IMR-90 (cell line): ENCODE measurements at regions not wholly inside any gene's neighbourhood (a gene's known extent, or its start where the extent isn't known, plus 50 kb on each side); places are given as distances from the start of the nearest gene placed in this dataset.

Source experiments
- ATAC-seq: fragments of 200-7000 bp; cut with Tn5 transposase; 2 replicates; pipeline ENCODE4 v1.9.1; 2020; ENCODE audit warnings: low read depth, mild to moderate bottlenecking, moderate library complexity
- BruUV-seq: library from RNA; stranded (reverse); fragments of 400-500 nt; replicated peaks from 2 replicates; lab custom pipeline; 2021; lab: Mats Ljungman, UMichigan
- CTCF ChIA-PET: fragments of 300-600 bp; formaldehyde crosslinking; extraction: SDS; loops from one replicate; lab custom pipeline; 2021; ENCODE audit warnings: antibody characterized with exemption; lab: Yijun Ruan, JAX
- POLR2A ChIA-PET: fragments of 300-600 bp; sonication (Branson Sonifier 250); formaldehyde crosslinking; loops from one replicate; lab custom pipeline; 2022; ENCODE audit warnings: antibody characterized with exemption; ENCODE audit not compliant: unreplicated experiment; lab: Charles Lee
- DNase-seq: peaks from one replicate; pipeline ENCODE4 v3.0.0; 2013
- H2AFZ ChIP-seq: replicated peaks from 2 replicates; pipeline ENCODE3; 2013; ENCODE audit warnings: low read length, mild to moderate bottlenecking; ENCODE audit not compliant: poor library complexity
- H2AK5ac ChIP-seq: 2 replicates; pipeline ENCODE4 v1.6.1; 2013; ENCODE audit warnings: low read depth, low read length, inconsistent platforms
- H2AK9ac ChIP-seq: replicated peaks from 2 replicates; pipeline ENCODE3; 2013; ENCODE audit warnings: mild to moderate bottlenecking, low read depth, low read length, moderate library complexity; ENCODE audit not compliant: poor library complexity
- H2BK120ac ChIP-seq: 2 replicates; pipeline ENCODE4 v1.6.1; 2013; ENCODE audit warnings: low read depth, low read length, inconsistent platforms
- H2BK15ac ChIP-seq: 3 replicates; pipeline ENCODE4 v1.6.1; 2013; ENCODE audit warnings: low read depth, low read length, inconsistent platforms
- H2BK20ac ChIP-seq: 2 replicates; pipeline ENCODE4 v1.6.1; 2013; ENCODE audit warnings: low read depth, mild to moderate bottlenecking, inconsistent platforms, low read length, moderate library complexity
- H2BK5ac ChIP-seq: 2 replicates; pipeline ENCODE4 v1.6.1; 2013; ENCODE audit warnings: mild to moderate bottlenecking, low read depth, low read length, inconsistent platforms; ENCODE audit not compliant: poor library complexity, severe bottlenecking
- H3K14ac ChIP-seq: replicated peaks from 2 replicates; pipeline ENCODE4 v1.6.1; 2013; ENCODE audit warnings: low read depth, low read length, inconsistent platforms
- H3K18ac ChIP-seq: 2 replicates; pipeline ENCODE4 v1.6.1; 2013; ENCODE audit warnings: low read depth, low read length, control low read depth
- H3K23ac ChIP-seq: 2 replicates; pipeline ENCODE4 v1.6.1; 2013; ENCODE audit warnings: low read depth, low read length, inconsistent platforms
- H3K27ac ChIP-seq: 2 replicates; pipeline ENCODE4 v1.5.1; 2013; ENCODE audit warnings: mild to moderate bottlenecking, control low read depth, low read length; ENCODE audit not compliant: insufficient read depth
- H3K27me3 ChIP-seq: 2 replicates; pipeline ENCODE4 v1.6.1; 2013; ENCODE audit warnings: low read length; ENCODE audit not compliant: control insufficient read depth, insufficient read depth
- H3K36me3 ChIP-seq: 2 replicates; pipeline ENCODE4 v1.6.1; 2013; ENCODE audit warnings: low read length, mixed read lengths; ENCODE audit not compliant: control insufficient read depth, insufficient read depth
- H3K4ac ChIP-seq: 2 replicates; pipeline ENCODE4 v1.6.1; 2013; ENCODE audit warnings: low read depth, low read length, inconsistent platforms
- H3K4me1 ChIP-seq: 2 replicates; pipeline ENCODE4 v1.6.1; 2013; ENCODE audit warnings: low read length, mixed read lengths; ENCODE audit not compliant: control insufficient read depth, insufficient read depth
- H3K4me2 ChIP-seq: 2 replicates; pipeline ENCODE4 v1.6.1; 2013; ENCODE audit warnings: low read depth, mild to moderate bottlenecking, control low read depth, low read length, moderate library complexity
- H3K4me3 ChIP-seq: 2 replicates; pipeline ENCODE4 v1.5.1; 2013; ENCODE audit warnings: low read depth, mild to moderate bottlenecking, control low read depth, low read length, moderate library complexity; ENCODE audit not compliant: insufficient read depth
- H3K56ac ChIP-seq: 2 replicates; pipeline ENCODE4 v1.6.1; 2013; ENCODE audit warnings: low read length, inconsistent platforms; ENCODE audit not compliant: insufficient read depth; ENCODE audit errors: extremely low read depth
- H3K79me1 ChIP-seq, 2 experiments: 2 replicates each; pipeline ENCODE4 v1.6.1; 2013; ENCODE audit warnings: low read length in 2 of 2, inconsistent platforms in 1 of 2, low read depth in 1 of 2
- H3K9ac ChIP-seq: 2 replicates; pipeline ENCODE4 v1.6.1; 2013; ENCODE audit warnings: low read depth, low read length, control low read depth
- H3K9me1 ChIP-seq: 2 replicates; pipeline ENCODE4 v1.6.1; 2013; ENCODE audit warnings: low read length, inconsistent platforms; ENCODE audit not compliant: insufficient read depth
- H3K9me3 ChIP-seq: 2 replicates; pipeline ENCODE4 v1.6.1; 2013; ENCODE audit warnings: low read length; ENCODE audit not compliant: control insufficient read depth, insufficient read depth
- H4K20me1 ChIP-seq: 2 replicates; pipeline ENCODE4 v1.6.1; 2013; ENCODE audit warnings: low read length, inconsistent platforms; ENCODE audit not compliant: insufficient read depth
- H4K5ac ChIP-seq: 2 replicates; pipeline ENCODE4 v1.6.1; 2013; ENCODE audit warnings: mild to moderate bottlenecking, low read depth, low read length, control low read depth
- H4K8ac ChIP-seq, 2 experiments: 2 replicates each; pipeline ENCODE4 v1.6.1; 2013; ENCODE audit warnings: low read depth in 2 of 2, low read length in 2 of 2, control low read depth in 1 of 2, inconsistent platforms in 1 of 2
- H4K91ac ChIP-seq: 2 replicates; pipeline ENCODE4 v1.6.1; 2013; ENCODE audit warnings: low read depth, low read length, inconsistent platforms; ENCODE audit not compliant: insufficient read depth
- BHLHE40 ChIP-seq: fragments of 150-350 bp; IDR thresholded peaks from 2 replicates; pipeline ENCODE4 v1.6.1; 2016; ENCODE audit warnings: mild to moderate bottlenecking, low read depth, low read length
- CEBPB ChIP-seq: IDR thresholded peaks from 2 replicates; pipeline ENCODE4 v1.6.1; 2012; ENCODE audit warnings: low read depth, low read length, improper control_type of control experiment
- CHD1 ChIP-seq: IDR thresholded peaks from 2 replicates; pipeline ENCODE4 v1.6.1; 2012; ENCODE audit warnings: low read depth, low read length, improper control_type of control experiment
- FOS ChIP-seq: fragments of 150-350 bp; IDR thresholded peaks from 2 replicates; pipeline ENCODE4 v1.6.1; 2016; ENCODE audit warnings: low read depth, low read length
- MAFK ChIP-seq: IDR thresholded peaks from 2 replicates; pipeline ENCODE4 v1.6.1; 2012; ENCODE audit warnings: low read depth, low read length, improper control_type of control experiment
- MAZ ChIP-seq: IDR thresholded peaks from 2 replicates; pipeline ENCODE4 v1.6.1; 2012; ENCODE audit warnings: low read depth, mild to moderate bottlenecking, low read length, improper control_type of control experiment, moderate library complexity, borderline replicate concordance
- MXI1 ChIP-seq: IDR thresholded peaks from 2 replicates; pipeline ENCODE4 v1.6.1; 2012; ENCODE audit warnings: low read depth, mild to moderate bottlenecking, low read length, moderate library complexity, borderline replicate concordance
- NFE2L2 ChIP-seq: fragments of 150-350 bp; IDR thresholded peaks from 2 replicates; pipeline ENCODE4 v1.6.1; 2016; ENCODE audit warnings: low read depth, mild to moderate bottlenecking, low read length
- POLR2A ChIP-seq: IDR thresholded peaks from 2 replicates; pipeline ENCODE4 v1.6.1; 2012; ENCODE audit warnings: mild to moderate bottlenecking, low read depth, low read length
- RCOR1 ChIP-seq: IDR thresholded peaks from 2 replicates; pipeline ENCODE4 v1.6.1; 2012; ENCODE audit warnings: mild to moderate bottlenecking, low read length, improper control_type of control experiment; ENCODE audit not compliant: insufficient replicate concordance
- RFX5 ChIP-seq: IDR thresholded peaks from 2 replicates; pipeline ENCODE4 v1.8.0; 2012; ENCODE audit warnings: low read depth, mild to moderate bottlenecking, low read length, moderate library complexity
- WGBS, 2 experiments: methylation state at CpG; one replicate each; pipeline versions ENCODE4 v1.1.5 to v1.1.7; 2013; ENCODE audit warnings: missing lambda C conversion rate in 2 of 2; ENCODE audit not compliant: insufficient read length in 1 of 2; ENCODE audit errors: extremely low coverage in 2 of 2; 5-methylcytosine and 5-hydroxymethylcytosine counted together
- dilution Hi-C: fragments of 300-500 bp; cut with HindIII; formaldehyde crosslinking; loops from one replicate; pipeline ENCODE4 v1.14.3; 2018; ENCODE audit warnings: low sequenced_read_pairs; ENCODE audit not compliant: unreplicated experiment
- in situ Hi-C: fragments of 300-500 bp; cut with MboI; formaldehyde crosslinking; loops from 3 replicates; pipeline ENCODE4 v1.14.3; 2019; ENCODE audit warnings: low sequenced_read_pairs, inconsistent platforms, mixed read lengths
- intact Hi-C: fragments of 100-400 bp; cut with micrococcal nuclease; formaldehyde crosslinking; loops from 2 replicates; pipeline ENCODE4 v1.10.0; 2022
- TF ChIP-seq, protein P1 (sequence below): fragments of 150-350 bp; IDR thresholded peaks from 2 replicates; pipeline ENCODE4 v1.6.1; 2016; ENCODE audit warnings: low read depth, mild to moderate bottlenecking, low read length, moderate library complexity, borderline replicate concordance
- TF ChIP-seq, protein P2 (sequence below): fragments of 150-350 bp; IDR thresholded peaks from 2 replicates; pipeline ENCODE4 v1.6.1; 2017; ENCODE audit warnings: mild to moderate bottlenecking, antibody characterized with exemption, low read length, low read depth
- TF ChIP-seq, protein P3 (sequence below): conservative IDR thresholded peaks from 2 replicates; pipeline ENCODE4 v1.5.1; 2012; ENCODE audit warnings: mild to moderate bottlenecking, low read depth, low read length, improper control_type of control experiment

DNA sequence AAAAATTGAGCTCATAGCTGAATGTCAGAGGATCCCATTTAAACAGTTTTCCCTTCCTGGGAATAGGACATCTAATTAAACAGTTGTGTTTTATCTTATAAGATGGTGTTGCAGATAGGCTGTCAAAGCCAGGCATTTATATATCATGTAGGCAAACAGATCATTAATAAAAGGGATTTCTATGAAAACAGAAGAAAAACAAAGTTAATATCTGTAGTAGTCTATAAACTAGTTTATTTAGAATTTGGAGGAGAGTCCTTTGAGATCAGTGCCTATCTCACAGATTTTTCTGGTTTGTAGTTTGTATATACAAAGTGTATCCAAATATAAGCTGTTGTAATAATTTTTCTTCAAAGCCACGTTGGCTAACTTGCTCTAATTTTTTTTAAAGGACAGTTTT is 1738.2 kb upstream of the PIK3C3 start:
- TF ChIP-seq RCOR1 = no peak
- TF ChIP-seq, protein P1, sequence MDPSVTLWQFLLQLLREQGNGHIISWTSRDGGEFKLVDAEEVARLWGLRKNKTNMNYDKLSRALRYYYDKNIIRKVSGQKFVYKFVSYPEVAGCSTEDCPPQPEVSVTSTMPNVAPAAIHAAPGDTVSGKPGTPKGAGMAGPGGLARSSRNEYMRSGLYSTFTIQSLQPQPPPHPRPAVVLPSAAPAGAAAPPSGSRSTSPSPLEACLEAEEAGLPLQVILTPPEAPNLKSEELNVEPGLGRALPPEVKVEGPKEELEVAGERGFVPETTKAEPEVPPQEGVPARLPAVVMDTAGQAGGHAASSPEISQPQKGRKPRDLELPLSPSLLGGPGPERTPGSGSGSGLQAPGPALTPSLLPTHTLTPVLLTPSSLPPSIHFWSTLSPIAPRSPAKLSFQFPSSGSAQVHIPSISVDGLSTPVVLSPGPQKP = no peak
- no peak for TF ChIP-seq MXI1
- TF ChIP-seq NFE2L2 = no peak
- TF ChIP-seq CEBPB = no peak
- no peak for TF ChIP-seq POLR2A
- TF ChIP-seq MAFK = no peak
- TF ChIP-seq, protein P2, sequence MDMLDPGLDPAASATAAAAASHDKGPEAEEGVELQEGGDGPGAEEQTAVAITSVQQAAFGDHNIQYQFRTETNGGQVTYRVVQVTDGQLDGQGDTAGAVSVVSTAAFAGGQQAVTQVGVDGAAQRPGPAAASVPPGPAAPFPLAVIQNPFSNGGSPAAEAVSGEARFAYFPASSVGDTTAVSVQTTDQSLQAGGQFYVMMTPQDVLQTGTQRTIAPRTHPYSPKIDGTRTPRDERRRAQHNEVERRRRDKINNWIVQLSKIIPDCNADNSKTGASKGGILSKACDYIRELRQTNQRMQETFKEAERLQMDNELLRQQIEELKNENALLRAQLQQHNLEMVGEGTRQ = no peak
- TF ChIP-seq, protein P3, sequence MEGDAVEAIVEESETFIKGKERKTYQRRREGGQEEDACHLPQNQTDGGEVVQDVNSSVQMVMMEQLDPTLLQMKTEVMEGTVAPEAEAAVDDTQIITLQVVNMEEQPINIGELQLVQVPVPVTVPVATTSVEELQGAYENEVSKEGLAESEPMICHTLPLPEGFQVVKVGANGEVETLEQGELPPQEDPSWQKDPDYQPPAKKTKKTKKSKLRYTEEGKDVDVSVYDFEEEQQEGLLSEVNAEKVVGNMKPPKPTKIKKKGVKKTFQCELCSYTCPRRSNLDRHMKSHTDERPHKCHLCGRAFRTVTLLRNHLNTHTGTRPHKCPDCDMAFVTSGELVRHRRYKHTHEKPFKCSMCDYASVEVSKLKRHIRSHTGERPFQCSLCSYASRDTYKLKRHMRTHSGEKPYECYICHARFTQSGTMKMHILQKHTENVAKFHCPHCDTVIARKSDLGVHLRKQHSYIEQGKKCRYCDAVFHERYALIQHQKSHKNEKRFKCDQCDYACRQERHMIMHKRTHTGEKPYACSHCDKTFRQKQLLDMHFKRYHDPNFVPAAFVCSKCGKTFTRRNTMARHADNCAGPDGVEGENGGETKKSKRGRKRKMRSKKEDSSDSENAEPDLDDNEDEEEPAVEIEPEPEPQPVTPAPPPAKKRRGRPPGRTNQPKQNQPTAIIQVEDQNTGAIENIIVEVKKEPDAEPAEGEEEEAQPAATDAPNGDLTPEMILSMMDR = no peak
- no peak for TF ChIP-seq RFX5
- no peak for TF ChIP-seq MAZ
- TF ChIP-seq BHLHE40 = no peak
- TF ChIP-seq CHD1 = no peak
- no peak for TF ChIP-seq FOS
- Histone ChIP-seq H3K18ac (peak overlapping the region; percentile 74; the same call in 1 of the 2 replicates), H2BK5ac (no peak overlapping the region), H3K4me1 (no peaks in the 10 kb centered on the region), H3K4me2 (no peak overlapping the region), H4K8ac (no peak overlapping the region), H2AK9ac (no peak overlapping the region), H3K56ac (no peak overlapping the region), H4K20me1 (no peaks in the 10 kb centered on the region), H2AK5ac (no peak overlapping the region), H3K14ac (no peak overlapping the region), H2AFZ (no peak overlapping the region), H3K9ac (no peak overlapping the region), H2BK120ac (no peak overlapping the region), H4K91ac (no peak overlapping the region), H2BK20ac (no peak overlapping the region), H3K23ac (no peak overlapping the region), H3K79me1 (no peaks in the 10 kb centered on the region), H3K27me3 (no peaks in the 10 kb centered on the region), H3K27ac (no peak overlapping the region), H3K36me3 (no peaks in the 10 kb centered on the region), H3K9me1 (no peaks in the 10 kb centered on the region), H3K9me3 (no peaks in the 10 kb centered on the region), H3K4ac (no peak overlapping the region), H2BK15ac (no peak overlapping the region), H3K4me3 (no peak overlapping the region), H4K5ac (no peak overlapping the region)
- in situ Hi-C loops = no loop called here
- intact Hi-C loops = no loop called here
- DNase-seq (no peak), ATAC-seq (no peak)
- ChIA-PET POLR2A (no interaction called here), CTCF (no interaction called here)
- WGBS, 2 experiments = no CpG with 5 or more reads among the region's 1 CpG
- no TSS peak for BruUV-seq
- dilution Hi-C loops = no loop called here
